Keratinocyte (primary cell): ENCODE measurements at regions not wholly inside any gene's neighbourhood (a gene's known extent, or its start where the extent isn't known, plus 50 kb on each side); places are given as distances from the start of the nearest gene placed in this dataset.
"Not testable (repeated sequence)": the region's sequence is repeated elsewhere in the genome, so short reads cannot be mapped to it uniquely, and the experiment has no call there.

ENCODE experiments used
- DNase-seq: peaks from one replicate; pipeline ENCODE4 v3.0.0-alpha.2; 2011; ENCODE audit warnings: low read depth, missing footprints, low spot score
- FAIRE-seq: peaks from 2 replicates; lab custom pipeline; 2011; peaks lifted over from hg19 to GRCh38; lab: Jason Lieb, UNC
- H2AFZ ChIP-seq: 2 replicates; pipeline ENCODE4 v1.6.0; 2012; ENCODE audit warnings: low read length, control low read depth, inconsistent platforms; ENCODE audit not compliant: control insufficient read depth
- H3K27ac ChIP-seq: 2 replicates; pipeline ENCODE4 v1.5.1; 2011; ENCODE audit warnings: low read length; ENCODE audit not compliant: control insufficient read depth, insufficient read depth
- H3K27me3 ChIP-seq: 3 replicates; pipeline ENCODE4 v1.6.0; 2011; ENCODE audit warnings: low read length; ENCODE audit not compliant: control insufficient read depth, insufficient read depth; ENCODE audit errors: extremely low read depth
- H3K36me3 ChIP-seq, 2 experiments: 2 replicates in 1 of 2; 3 replicates in 1 of 2; pipeline ENCODE4 v1.5.1; 2011; ENCODE audit warnings: low read length in 2 of 2, mild to moderate bottlenecking in 1 of 2; ENCODE audit not compliant: control insufficient read depth in 2 of 2, insufficient read depth in 2 of 2; ENCODE audit errors: extremely low read depth in 1 of 2
- H3K4me1 ChIP-seq: 3 replicates; pipeline ENCODE4 v1.5.1; 2011; ENCODE audit warnings: low read length; ENCODE audit not compliant: control insufficient read depth, insufficient read depth; ENCODE audit errors: extremely low read depth
- H3K4me2 ChIP-seq: 3 replicates; pipeline ENCODE4 v1.6.0; 2011; ENCODE audit warnings: low read depth, low read length; ENCODE audit not compliant: control insufficient read depth, insufficient read depth; ENCODE audit errors: extremely low read depth
- H3K4me3 ChIP-seq, 3 experiments: fragments of 200-600 bp in 1 of 3; sonication (generic) in 1 of 3; 2 replicates in 2 of 3; 3 replicates in 1 of 3; pipeline ENCODE4 v1.5.1; 2011 to 2016; ENCODE audit warnings: low read length in 3 of 3, mild to moderate bottlenecking in 3 of 3, control low read depth in 2 of 3, inconsistent platforms in 1 of 3, low read depth in 1 of 3, mixed read lengths in 1 of 3, mixed run types in 1 of 3, moderate library complexity in 1 of 3; ENCODE audit not compliant: control insufficient read depth in 2 of 3, insufficient read depth in 2 of 3; ENCODE audit errors: extremely low read depth in 1 of 3
- H3K79me2 ChIP-seq: 2 replicates; pipeline ENCODE4 v1.6.0; 2012; ENCODE audit warnings: low read length; ENCODE audit not compliant: control insufficient read depth, insufficient read depth
- H3K9ac ChIP-seq: 3 replicates; pipeline ENCODE4 v1.6.0; 2011; ENCODE audit warnings: low read length; ENCODE audit not compliant: control insufficient read depth, insufficient read depth; ENCODE audit errors: extremely low read depth
- H3K9me1 ChIP-seq: 3 replicates; pipeline ENCODE4 v1.6.0; 2011; ENCODE audit warnings: low read length; ENCODE audit not compliant: control insufficient read depth, insufficient read depth; ENCODE audit errors: extremely low read depth
- H3K9me3 ChIP-seq: 2 replicates; pipeline ENCODE4 v1.5.1; 2012; ENCODE audit warnings: low read depth, low read length; ENCODE audit not compliant: control insufficient read depth
- H4K20me1 ChIP-seq: 3 replicates; pipeline ENCODE4 v1.6.0; 2011; ENCODE audit warnings: low read length; ENCODE audit not compliant: control insufficient read depth, insufficient read depth; ENCODE audit errors: extremely low read depth
- CTCF ChIP-seq, 3 experiments: IDR thresholded peaks in 1 of 3; conservative IDR thresholded peaks in 1 of 3; optimal IDR thresholded peaks in 1 of 3; 2 replicates in 2 of 3; 3 replicates in 1 of 3; pipeline versions ENCODE3 to v1.5.1; 2011; ENCODE audit warnings: low read length in 3 of 3, mild to moderate bottlenecking in 3 of 3, moderate library complexity in 2 of 3, control low read depth in 1 of 3, inconsistent platforms in 1 of 3; ENCODE audit not compliant: insufficient read depth in 2 of 3; ENCODE audit errors: extremely low read depth in 1 of 3
- EZH2 ChIP-seq: IDR thresholded peaks from one replicate; pipeline ENCODE4 v1.6.1; 2012; ENCODE audit warnings: inconsistent platforms, mild to moderate bottlenecking, low read length, moderate library complexity
- dilution Hi-C: fragments of 300-500 bp; cut with MboI; formaldehyde crosslinking; loops from one replicate; pipeline ENCODE4 v1.7.0; 2020; ENCODE audit warnings: low sequenced_read_pairs; ENCODE audit not compliant: extremely low pct_ligation_motif_present

- FAIRE-seq (no peak), DNase-seq (no peak)
- dilution Hi-C loops, result no loop called here
- Histone ChIP-seq H3K36me3 (no peaks in the 10 kb centered on the region), H3K9ac (no peak overlapping the region), H3K4me2 (no peak overlapping the region), H3K27ac (no peak overlapping the region), H3K79me2 (no peaks in the 10 kb centered on the region), H4K20me1 (no peaks in the 10 kb centered on the region), H2AFZ (no peak overlapping the region), H3K9me3 (no peaks in the 10 kb centered on the region), H3K27me3 (no peaks in the 10 kb centered on the region), H3K4me1 (no peaks in the 10 kb centered on the region), H3K4me3 (no peak overlapping the region), H3K9me1 (no peaks in the 10 kb centered on the region)
- TF ChIP-seq CTCF (optimal IDR thresholded peaks at IDR 0.05 in 1 of 3, IDR thresholded peaks at IDR 0.05 in 1 of 3, conservative IDR thresholded peaks at IDR 0.05 in 1 of 3; ENCODE audit: extremely low read depth in 1 of 3, insufficient read depth in 2 of 3, low read length in 3 of 3) (no peak), EZH2 (no peak)
Measured at GRCh38 chr2:228916416-228917090, 354.5 kb downstream of the PID1 start.

- Histone ChIP-seq H4K20me1 (no peaks in the 10 kb centered on the region), H3K9me1 (no peaks in the 10 kb centered on the region), H3K9ac (no peak overlapping the region), H3K4me3 (no peak overlapping the region), H2AFZ (no peak overlapping the region), H3K4me1 (no peaks in the 10 kb centered on the region), H3K9me3 (no peaks in the 10 kb centered on the region), H3K27me3 (no peaks in the 10 kb centered on the region), H3K27ac (no peak overlapping the region), H3K4me2 (no peak overlapping the region), H3K79me2 (no peaks in the 10 kb centered on the region), H3K36me3 (no peaks in the 10 kb centered on the region)
- TF ChIP-seq CTCF (optimal IDR thresholded peaks at IDR 0.05 in 1 of 3, IDR thresholded peaks at IDR 0.05 in 1 of 3, conservative IDR thresholded peaks at IDR 0.05 in 1 of 3; ENCODE audit: extremely low read depth in 1 of 3, insufficient read depth in 2 of 3, low read length in 3 of 3), result no peak
- TF ChIP-seq EZH2, result no peak
- dilution Hi-C loops, result no loop called here
- FAIRE-seq, result no peak
- no peak for DNase-seq
Measured at GRCh38 chr2:228913176-228913575, 357.9 kb downstream of the PID1 start.

- H4K20me1 ChIP-seq, H3K27me3 ChIP-seq, DNase-seq, H3K9ac ChIP-seq, FAIRE-seq, H2AFZ ChIP-seq, H3K36me3 ChIP-seq, H3K4me1 ChIP-seq, H3K79me2 ChIP-seq, dilution Hi-C loops, H3K4me2 ChIP-seq, H3K9me1 ChIP-seq, H3K9me3 ChIP-seq, H3K4me3 ChIP-seq, H3K27ac ChIP-seq: not testable (repeated sequence)
Measured at GRCh38 chr2:228910872-228911271, 360.2 kb downstream of the PID1 start.
